Immature natural killer cell (primary cell): ENCODE measurements at regions not wholly inside any gene's neighbourhood (a gene's known extent, or its start where the extent isn't known, plus 50 kb on each side); places are given as distances from the start of the nearest gene placed in this dataset.

ENCODE experiments used
- DNase-seq, 3 donors: peaks; one replicate each; pipeline ENCODE4 v3.0.0; 2022; ENCODE audit warnings: mixed read lengths in 1 of 3
- H3K27ac Mint-ChIP-seq, 6 donors: one replicate each; pipeline ENCODE4 v1.8.0; 2020; ENCODE audit warnings: mixed read lengths in 6 of 6, mild to moderate bottlenecking in 5 of 6, inconsistent platforms in 4 of 6, moderate library complexity in 3 of 6
- H3K27me3 Mint-ChIP-seq, 3 donors: one replicate each; pipeline ENCODE4 v1.8.0; 2020 to 2021; ENCODE audit warnings: low read depth in 3 of 3, mild to moderate bottlenecking in 3 of 3, mixed read lengths in 3 of 3, moderate library complexity in 3 of 3, inconsistent platforms in 1 of 3
- H3K36me3 Mint-ChIP-seq, 3 donors: one replicate each; pipeline ENCODE4 v1.8.0; 2020; ENCODE audit warnings: mixed read lengths in 3 of 3, inconsistent platforms in 2 of 3, mild to moderate bottlenecking in 2 of 3
- H3K4me1 Mint-ChIP-seq, 2 donors: one replicate each; pipeline ENCODE4 v1.8.0; 2020; ENCODE audit warnings: inconsistent platforms in 2 of 2, mild to moderate bottlenecking in 2 of 2, mixed read lengths in 2 of 2, moderate library complexity in 1 of 2
- H3K4me3 Mint-ChIP-seq, 5 donors: one replicate each; pipeline ENCODE4 v1.8.0; 2020; ENCODE audit warnings: mild to moderate bottlenecking in 5 of 5, mixed read lengths in 5 of 5, inconsistent platforms in 3 of 5, moderate library complexity in 3 of 5
- H3K9me3 Mint-ChIP-seq, 6 donors: one replicate each; pipeline ENCODE4 v1.8.0; 2020; ENCODE audit warnings: mild to moderate bottlenecking in 6 of 6, mixed read lengths in 6 of 6, inconsistent platforms in 4 of 6, moderate library complexity in 3 of 6

GRCh38 chr11:32161293-32161692 lies 70.4 kb downstream of the RCN1 start:
- H3K27me3 Mint-ChIP-seq, result peaks cover 0 to 13% (median 5%) of the 10 kb centered on the region in 3 donors
- no peak overlapping the region for H3K4me3 Mint-ChIP-seq
- H3K27ac Mint-ChIP-seq, result no peak overlapping the region
- no peaks in the 10 kb centered on the region for H3K4me1 Mint-ChIP-seq
- H3K9me3 Mint-ChIP-seq, result no peaks in the 10 kb centered on the region
- no peak for DNase-seq
- no peaks in the 10 kb centered on the region for H3K36me3 Mint-ChIP-seq

- DNase-seq, result no peak
- H3K4me3 Mint-ChIP-seq, result no peak overlapping the region
Measured at GRCh38 chr11:32162351-32162750, 71.5 kb downstream of the RCN1 start.

GRCh38 chr11:32162906-32163305 lies 72.0 kb downstream of the RCN1 start:
- H3K4me3 Mint-ChIP-seq, result no peak overlapping the region
- no peak overlapping the region for H3K27ac Mint-ChIP-seq
- H3K4me1 Mint-ChIP-seq, result no peaks in the 10 kb centered on the region
- H3K36me3 Mint-ChIP-seq, result no peaks in the 10 kb centered on the region
- no peaks in the 10 kb centered on the region for H3K9me3 Mint-ChIP-seq
- DNase-seq, result no peak
- peaks cover 0 to 13% (median 5%) of the 10 kb centered on the region in 3 donors for H3K27me3 Mint-ChIP-seq

More at GRCh38 chr11:32162351-32162750, 71.5 kb downstream of the RCN1 start:
- Mint-ChIP-seq H3K9me3 (no peaks in the 10 kb centered on the region), H3K4me1 (no peaks in the 10 kb centered on the region), H3K27me3 (peaks cover 0 to 13% (median 5%) of the 10 kb centered on the region in 3 donors), H3K36me3 (no peaks in the 10 kb centered on the region), H3K27ac (no peak overlapping the region)

GRCh38 chr11:32163557-32163956 lies 72.7 kb downstream of the RCN1 start:
- Mint-ChIP-seq H3K36me3 (no peaks in the 10 kb centered on the region), H3K4me1 (no peaks in the 10 kb centered on the region), H3K4me3 (no peak overlapping the region), H3K27me3 (peaks cover 0 to 13% (median 5%) of the 10 kb centered on the region in 3 donors), H3K27ac (no peak overlapping the region), H3K9me3 (no peaks in the 10 kb centered on the region)
- no peak for DNase-seq

GRCh38 chr11:32164836-32165235 lies 74.0 kb downstream of the RCN1 start:
- no peak overlapping the region for H3K27ac Mint-ChIP-seq
- H3K9me3 Mint-ChIP-seq, result no peaks in the 10 kb centered on the region
- no peaks in the 10 kb centered on the region for H3K36me3 Mint-ChIP-seq
- peaks cover 1 to 10% (median 8%) of the 10 kb centered on the region in 3 donors for H3K27me3 Mint-ChIP-seq
- DNase-seq, result no peak
- H3K4me3 Mint-ChIP-seq, result no peak overlapping the region
- no peaks in the 10 kb centered on the region for H3K4me1 Mint-ChIP-seq

GRCh38 chr11:32168924-32169323 lies 78.0 kb downstream of the RCN1 start:
- no peak for DNase-seq
- H3K9me3 Mint-ChIP-seq, result no peaks in the 10 kb centered on the region
- H3K27me3 Mint-ChIP-seq, result peaks cover 5 to 6% (median 5%) of the 10 kb centered on the region in 3 donors
- no peak overlapping the region for H3K4me3 Mint-ChIP-seq
- no peaks in the 10 kb centered on the region for H3K36me3 Mint-ChIP-seq
- no peaks in the 10 kb centered on the region for H3K4me1 Mint-ChIP-seq
- H3K27ac Mint-ChIP-seq, result no peak overlapping the region

- Mint-ChIP-seq H3K4me3 (no peak overlapping the region), H3K9me3 (no peaks in the 10 kb centered on the region), H3K36me3 (no peaks in the 10 kb centered on the region)
Measured at GRCh38 chr11:32171445-32171844, 80.6 kb downstream of the RCN1 start.

GRCh38 chr11:32172041-32172847 lies 81.4 kb downstream of the RCN1 start:
- Mint-ChIP-seq H3K27me3 (peaks cover 6% of the 10 kb centered on the region in 3 donors), H3K36me3 (no peaks in the 10 kb centered on the region), H3K9me3 (no peaks in the 10 kb centered on the region), H3K27ac (no peak overlapping the region), H3K4me1 (no peaks in the 10 kb centered on the region), H3K4me3 (no peak overlapping the region)
- no peak for DNase-seq

More at GRCh38 chr11:32171445-32171844, 80.6 kb downstream of the RCN1 start:
- Mint-ChIP-seq H3K27ac (no peak overlapping the region), H3K4me1 (no peaks in the 10 kb centered on the region), H3K27me3 (peaks cover 6% of the 10 kb centered on the region in 3 donors)
- DNase-seq, result no peak

GRCh38 chr11:32172848-32173834 lies 82.3 kb downstream of the RCN1 start:
- H3K4me3 Mint-ChIP-seq, result no peak overlapping the region
- H3K27me3 Mint-ChIP-seq, result peaks cover 6 to 7% (median 6%) of the 10 kb centered on the region in 3 donors
- no peaks in the 10 kb centered on the region for H3K4me1 Mint-ChIP-seq
- no peaks in the 10 kb centered on the region for H3K36me3 Mint-ChIP-seq
- no peak overlapping the region for H3K27ac Mint-ChIP-seq
- H3K9me3 Mint-ChIP-seq, result no peaks in the 10 kb centered on the region
- peak in 2 of 3 donors; percentile 4 to 25 for DNase-seq

GRCh38 chr11:32173977-32174376 lies 83.1 kb downstream of the RCN1 start:
- DNase-seq, result no peak
- no peaks in the 10 kb centered on the region for H3K4me1 Mint-ChIP-seq
- H3K36me3 Mint-ChIP-seq, result no peaks in the 10 kb centered on the region
- peaks cover 5 to 6% (median 6%) of the 10 kb centered on the region in 3 donors for H3K27me3 Mint-ChIP-seq
- H3K9me3 Mint-ChIP-seq, result no peaks in the 10 kb centered on the region
- H3K4me3 Mint-ChIP-seq, result no peak overlapping the region
- H3K27ac Mint-ChIP-seq, result no peak overlapping the region

- H3K9me3 Mint-ChIP-seq, result no peaks in the 10 kb centered on the region
Measured at GRCh38 chr11:32176223-32176934, 85.5 kb downstream of the RCN1 start.

GRCh38 chr11:32178692-32179091 lies 87.8 kb downstream of the RCN1 start:
- no peaks in the 10 kb centered on the region for H3K36me3 Mint-ChIP-seq
- H3K27me3 Mint-ChIP-seq, result peaks cover 3 to 10% (median 3%) of the 10 kb centered on the region in 3 donors
- H3K27ac Mint-ChIP-seq, result no peak overlapping the region
- H3K4me1 Mint-ChIP-seq, result no peaks in the 10 kb centered on the region
- H3K9me3 Mint-ChIP-seq, result no peaks in the 10 kb centered on the region
- DNase-seq, result no peak
- no peak overlapping the region for H3K4me3 Mint-ChIP-seq

More at GRCh38 chr11:32176223-32176934, 85.5 kb downstream of the RCN1 start:
- H3K27me3 Mint-ChIP-seq, result peaks cover 1 to 4% (median 3%) of the 10 kb centered on the region in 3 donors
- H3K4me3 Mint-ChIP-seq, result no peak overlapping the region
- no peaks in the 10 kb centered on the region for H3K4me1 Mint-ChIP-seq
- H3K36me3 Mint-ChIP-seq, result no peaks in the 10 kb centered on the region
- DNase-seq, result peak; percentile 70 to 77 (median 74)
- no peak overlapping the region for H3K27ac Mint-ChIP-seq

- no peak overlapping the region for H3K27ac Mint-ChIP-seq
- no peaks in the 10 kb centered on the region for H3K36me3 Mint-ChIP-seq
- H3K4me1 Mint-ChIP-seq, result no peaks in the 10 kb centered on the region
- H3K27me3 Mint-ChIP-seq, result peaks cover 1 to 9% (median 8%) of the 10 kb centered on the region in 3 donors
- H3K9me3 Mint-ChIP-seq, result no peaks in the 10 kb centered on the region
- no peak for DNase-seq
- no peak overlapping the region for H3K4me3 Mint-ChIP-seq
Measured at GRCh38 chr11:32183512-32183911, 92.6 kb downstream of the RCN1 start.
